Inflammatory macrophage treated with lipopolysaccharide for 1 hour (primary cell): ENCODE measurements at regions not wholly inside any gene's neighbourhood (a gene's known extent, or its start where the extent isn't known, plus 50 kb on each side); places are given as distances from the start of the nearest gene placed in this dataset.
A peak's percentile ranks its signal among the peaks of the same experiment; 100 is the strongest.

Experiments used
- DNase-seq, 2 donors: peaks; one replicate each; pipeline ENCODE4 v3.0.0-alpha.2; 2020 to 2022

GRCh38 chr7:25559581-25560367 lies 331.5 kb upstream of the NPVF start:
- no peak for DNase-seq

- no peak for DNase-seq
Observed at GRCh38 chr7:25562673-25563182, 334.4 kb upstream of the NPVF start.

GRCh38 chr7:25565002-25565401 lies 336.7 kb upstream of the NPVF start:
- DNase-seq = no peak

GRCh38 chr7:25565949-25566348 lies 337.7 kb upstream of the NPVF start:
- DNase-seq = peak; percentile 34 to 92

GRCh38 chr7:25567430-25567829 lies 339.1 kb upstream of the NPVF start:
- DNase-seq = no peak

- no peak for DNase-seq
Observed at GRCh38 chr7:25569765-25570164, 341.5 kb upstream of the NPVF start.

GRCh38 chr7:25572423-25572822 lies 344.1 kb upstream of the NPVF start:
- no peak for DNase-seq

- no peak for DNase-seq
Observed at GRCh38 chr7:25574828-25575227, 346.5 kb upstream of the NPVF start.

GRCh38 chr7:25575634-25576033 lies 347.3 kb upstream of the NPVF start:
- no peak for DNase-seq

- DNase-seq = no peak
Observed at GRCh38 chr7:25578991-25579777, 350.9 kb upstream of the NPVF start.

GRCh38 chr7:25579778-25580075 lies 351.4 kb upstream of the NPVF start:
- DNase-seq = no peak

GRCh38 chr7:25580141-25580540 lies 351.9 kb upstream of the NPVF start:
- DNase-seq = no peak

- DNase-seq = no peak
Observed at GRCh38 chr7:25583621-25584020, 355.3 kb upstream of the NPVF start.

- DNase-seq = no peak
Observed at GRCh38 chr7:25584112-25584938, 356.0 kb upstream of the NPVF start.

GRCh38 chr7:25586513-25586912 lies 358.2 kb upstream of the NPVF start:
- no peak for DNase-seq

GRCh38 chr7:25594122-25594521 lies 365.8 kb upstream of the NPVF start:
- DNase-seq = no peak

GRCh38 chr7:25594728-25595127 lies 366.4 kb upstream of the NPVF start:
- DNase-seq = no peak

GRCh38 chr7:25595996-25596395 lies 367.7 kb upstream of the NPVF start:
- DNase-seq = no peak

- DNase-seq = no peak
Observed at GRCh38 chr7:25596443-25596842, 368.2 kb upstream of the NPVF start.

GRCh38 chr7:25597946-25598345 lies 369.7 kb upstream of the NPVF start:
- peak; percentile 2 to 5 for DNase-seq

GRCh38 chr7:25598765-25599164 lies 370.5 kb upstream of the NPVF start:
- DNase-seq = no peak

GRCh38 chr7:25600262-25600920 lies 372.1 kb upstream of the NPVF start:
- no peak for DNase-seq
